Activated CD8-positive, alpha-beta T cell treated with anti-CD3 and anti-CD28 coated beads for 36 hours (primary cell): ENCODE measurements at regions not wholly inside any gene's neighbourhood (a gene's known extent, or its start where the extent isn't known, plus 50 kb on each side); places are given as distances from the start of the nearest gene placed in this dataset.

ENCODE experiments used
- ATAC-seq: fragments of 200-7000 bp; cut with Tn5 transposase; one replicate; pipeline ENCODE4 v1.10.0; 2021; ENCODE audit warnings: mild to moderate bottlenecking, moderate library complexity
- CTCF ChIA-PET: fragments of 350-600 bp; sonication (Branson Sonifier 250); formaldehyde crosslinking; loops from one replicate; lab custom pipeline; 2021; ENCODE audit warnings: antibody characterized with exemption; lab: Charles Lee
- POLR2A ChIA-PET: fragments of 350-600 bp; sonication (Branson Sonifier 250); formaldehyde crosslinking; loops from one replicate; lab custom pipeline; 2021; ENCODE audit warnings: antibody characterized with exemption; lab: Charles Lee
- DNase-seq: peaks from one replicate; pipeline ENCODE4 v3.0.0-alpha.2; 2020
- H3K27ac Mint-ChIP-seq: one replicate; pipeline ENCODE4 v1.8.0; 2021; ENCODE audit warnings: mild to moderate bottlenecking, mixed read lengths
- H3K27me3 Mint-ChIP-seq: one replicate; pipeline ENCODE4 v1.8.0; 2021; ENCODE audit warnings: mixed read lengths
- H3K36me3 Mint-ChIP-seq: one replicate; pipeline ENCODE4 v1.8.0; 2021; ENCODE audit warnings: low read depth, mixed read lengths
- H3K4me1 Mint-ChIP-seq: one replicate; pipeline ENCODE4 v1.8.0; 2021; ENCODE audit warnings: low read depth, mixed read lengths
- H3K4me3 Mint-ChIP-seq: one replicate; pipeline ENCODE4 v1.8.0; 2021; ENCODE audit warnings: mild to moderate bottlenecking, moderate library complexity, mixed read lengths
- H3K9me3 Mint-ChIP-seq: one replicate; pipeline ENCODE4 v1.8.0; 2021; ENCODE audit warnings: mixed read lengths
- CTCF ChIP-seq: fragments of 200-600 bp; IDR thresholded peaks from one replicate; pipeline ENCODE4 v1.8.0; 2022; ENCODE audit warnings: antibody characterized with exemption, mild to moderate bottlenecking
- intact Hi-C: fragments of 100-400 bp; cut with micrococcal nuclease; formaldehyde crosslinking; loops from one replicate; pipeline ENCODE4 v1.10.0; 2022

GRCh38 chr7:85840554-85840953, 653.7 kb upstream of the SEMA3D start:
- TF ChIP-seq CTCF = no peak
- DNase-seq (no peak), ATAC-seq (no peak)
- CTCF ChIA-PET = no interaction called here
- peaks cover 5% of the 10 kb centered on the region for H3K9me3 Mint-ChIP-seq
- H3K27ac Mint-ChIP-seq = no peak overlapping the region
- POLR2A ChIA-PET = no interaction called here
- no peaks in the 10 kb centered on the region for H3K36me3 Mint-ChIP-seq
- no peaks in the 10 kb centered on the region for H3K27me3 Mint-ChIP-seq
- intact Hi-C loops = no loop called here
- no peak overlapping the region for H3K4me3 Mint-ChIP-seq
- H3K4me1 Mint-ChIP-seq = no peaks in the 10 kb centered on the region

GRCh38 chr7:85833066-85833465, 646.2 kb upstream of the SEMA3D start:
- no peak overlapping the region for H3K27ac Mint-ChIP-seq
- CTCF ChIA-PET = no interaction called here
- intact Hi-C loops = no loop called here
- no peak for TF ChIP-seq CTCF
- no peaks in the 10 kb centered on the region for H3K27me3 Mint-ChIP-seq
- DNase-seq (no peak), ATAC-seq (no peak)
- H3K36me3 Mint-ChIP-seq = no peaks in the 10 kb centered on the region
- peaks cover 5% of the 10 kb centered on the region for H3K9me3 Mint-ChIP-seq
- no peak overlapping the region for H3K4me3 Mint-ChIP-seq
- POLR2A ChIA-PET = no interaction called here
- no peaks in the 10 kb centered on the region for H3K4me1 Mint-ChIP-seq

GRCh38 chr7:85830982-85831381, 644.1 kb upstream of the SEMA3D start:
- ChIA-PET CTCF (interaction anchor here (1.1 kb wide), 1 partner anchor 11 kb away, joined by 3 read pairs; no protein-coding TSS in a partner anchor), POLR2A (no interaction called here)
- Mint-ChIP-seq H3K9me3 (peaks cover 5% of the 10 kb centered on the region), H3K27ac (no peak overlapping the region), H3K4me1 (no peaks in the 10 kb centered on the region), H3K36me3 (no peaks in the 10 kb centered on the region), H3K27me3 (no peaks in the 10 kb centered on the region), H3K4me3 (no peak overlapping the region)
- TF ChIP-seq CTCF = no peak
- ATAC-seq (no peak), DNase-seq (no peak)
- intact Hi-C loops = no loop called here

- POLR2A ChIA-PET = no interaction called here
- TF ChIP-seq CTCF = no peak
- no peaks in the 10 kb centered on the region for H3K27me3 Mint-ChIP-seq
- H3K27ac Mint-ChIP-seq = no peak overlapping the region
- no peaks in the 10 kb centered on the region for H3K4me1 Mint-ChIP-seq
- CTCF ChIA-PET = interaction anchor here (1.1 kb wide), 1 partner anchor 12 kb away, joined by 3 read pairs; no protein-coding TSS in a partner anchor
- ATAC-seq (no peak), DNase-seq (no peak)
- no peaks in the 10 kb centered on the region for H3K36me3 Mint-ChIP-seq
- intact Hi-C loops = no loop called here
- H3K4me3 Mint-ChIP-seq = no peak overlapping the region
- H3K9me3 Mint-ChIP-seq = peaks cover 5% of the 10 kb centered on the region
These were observed 643.1 kb upstream of the SEMA3D start for GRCh38 chr7:85829817-85830432.

GRCh38 chr7:85829176-85829575, 642.3 kb upstream of the SEMA3D start:
- ChIA-PET CTCF (no interaction called here), POLR2A (no interaction called here)
- H3K4me1 Mint-ChIP-seq = no peaks in the 10 kb centered on the region
- no peak overlapping the region for H3K27ac Mint-ChIP-seq
- TF ChIP-seq CTCF = no peak
- peaks cover 3% of the 10 kb centered on the region for H3K9me3 Mint-ChIP-seq
- ATAC-seq (no peak), DNase-seq (no peak)
- intact Hi-C loops = no loop called here
- H3K4me3 Mint-ChIP-seq = no peak overlapping the region
- no peaks in the 10 kb centered on the region for H3K36me3 Mint-ChIP-seq
- H3K27me3 Mint-ChIP-seq = no peaks in the 10 kb centered on the region
